Fibroblast of mammary gland (primary cell): ENCODE measurements at regions not wholly inside any gene's neighbourhood (a gene's known extent, or its start where the extent isn't known, plus 50 kb on each side); places are given as distances from the start of the nearest gene placed in this dataset.
"Not testable (repeated sequence)": the region's sequence is repeated elsewhere in the genome, so short reads cannot be mapped to it uniquely, and the experiment has no call there.

Experiments
- DNase-seq: peaks from one replicate; pipeline ENCODE4 v3.0.0-alpha.2; 2010; ENCODE audit warnings: low read depth
- H3K4me3 ChIP-seq: 2 replicates; pipeline ENCODE4 v1.5.1; 2011; ENCODE audit warnings: low read depth, mild to moderate bottlenecking, low read length, moderate library complexity; ENCODE audit not compliant: control insufficient read depth
- CTCF ChIP-seq: conservative IDR thresholded peaks from 2 replicates; pipeline ENCODE4 v1.5.1; 2011; ENCODE audit warnings: low read depth, low read length, inconsistent platforms; ENCODE audit not compliant: control insufficient read depth, insufficient read depth

DNA sequence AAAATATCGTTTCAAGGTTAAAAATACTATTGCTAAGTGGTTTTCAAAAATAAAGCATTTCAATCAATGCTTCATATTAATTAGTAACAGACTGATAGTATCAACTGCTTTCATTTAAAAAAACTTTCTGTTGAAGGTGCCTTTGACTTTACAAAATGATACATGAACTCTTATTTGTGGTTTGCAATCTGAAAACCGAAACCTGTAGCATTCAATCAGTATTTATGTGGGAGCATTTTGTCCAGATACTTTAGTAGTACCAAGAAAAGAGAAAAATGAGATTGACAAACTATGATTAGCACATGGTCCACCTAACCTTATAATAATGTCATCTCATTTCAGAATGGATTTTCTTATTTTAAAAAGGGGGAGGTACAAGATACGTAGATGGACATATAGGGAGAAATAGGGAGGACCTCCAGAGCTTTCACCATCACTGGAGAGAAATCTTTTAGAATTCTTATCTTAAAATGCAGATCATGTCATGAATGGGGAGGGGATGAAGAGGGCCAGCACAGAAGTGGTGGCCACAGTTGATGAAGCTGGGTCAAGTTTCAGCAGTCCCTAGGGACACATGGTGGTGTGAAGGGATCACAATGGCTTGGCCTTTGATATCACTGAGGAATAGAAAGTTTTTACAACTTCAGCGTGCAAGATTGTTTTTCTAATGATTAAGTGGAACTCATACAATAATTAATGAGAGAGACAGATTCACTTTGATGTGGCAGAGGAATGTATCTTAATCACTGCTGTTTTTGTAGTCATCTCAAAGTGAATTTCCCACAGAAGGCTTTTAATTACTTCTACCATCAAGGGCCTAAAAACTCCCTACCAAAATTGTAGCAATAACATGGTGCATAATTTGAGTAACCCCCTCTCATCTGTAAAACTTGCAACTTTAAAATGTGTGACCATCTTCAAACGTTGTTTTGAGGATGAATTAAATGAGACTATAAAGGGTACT lies 322.3 kb upstream of the EDIL3 start:
- H3K4me3 ChIP-seq: no peak overlapping the region
- no peak for TF ChIP-seq CTCF
- DNase-seq: no peak

- not testable (repeated sequence) for DNase-seq, H3K4me3 ChIP-seq
Observed at GRCh38 chr5:84700545-84700944, 315.9 kb upstream of the EDIL3 start.

DNA sequence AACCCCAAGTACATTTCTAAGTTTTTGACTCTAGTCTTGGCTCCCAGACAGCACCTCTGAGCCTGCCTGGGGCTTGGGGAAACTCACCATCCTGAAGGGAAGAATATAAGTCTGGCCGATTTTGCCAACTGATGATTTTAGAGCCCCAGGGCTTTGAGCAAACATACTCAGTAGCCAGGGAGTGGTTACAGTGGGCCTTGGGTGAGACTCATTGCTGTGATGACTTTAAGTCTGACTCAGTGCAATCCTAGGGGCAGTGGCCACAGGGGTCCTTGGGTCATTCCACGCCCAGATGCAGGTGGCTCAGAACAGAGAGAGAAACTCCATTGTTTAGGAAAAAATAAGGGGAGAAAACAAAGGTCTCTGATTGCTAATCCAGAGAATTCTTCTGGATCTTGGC lies 312.0 kb upstream of the EDIL3 start:
- peak; percentile 9 for DNase-seq
- TF ChIP-seq CTCF: no peak
- no peak overlapping the region for H3K4me3 ChIP-seq

DNA sequence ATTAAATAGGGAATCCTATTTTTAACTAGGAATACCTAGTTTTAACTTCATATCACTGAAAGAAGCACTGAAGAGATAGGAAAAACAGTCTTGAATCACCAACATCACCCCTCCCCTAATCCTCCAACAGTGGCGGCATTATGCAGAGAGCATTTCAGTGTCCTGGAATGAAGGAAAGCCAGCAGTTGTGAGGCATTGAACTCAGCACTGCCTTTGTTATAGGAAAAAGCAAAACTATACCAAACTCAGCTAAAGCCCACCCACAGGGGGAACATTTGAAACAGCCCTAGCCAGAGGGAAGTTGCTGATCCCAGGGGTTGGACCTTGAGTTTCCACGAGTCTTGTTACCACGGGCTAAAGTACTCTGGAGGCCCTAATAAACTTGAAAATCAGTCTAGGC lies 310.6 kb upstream of the EDIL3 start:
- no peak for TF ChIP-seq CTCF
- no peak for DNase-seq
- H3K4me3 ChIP-seq: no peak overlapping the region

DNA sequence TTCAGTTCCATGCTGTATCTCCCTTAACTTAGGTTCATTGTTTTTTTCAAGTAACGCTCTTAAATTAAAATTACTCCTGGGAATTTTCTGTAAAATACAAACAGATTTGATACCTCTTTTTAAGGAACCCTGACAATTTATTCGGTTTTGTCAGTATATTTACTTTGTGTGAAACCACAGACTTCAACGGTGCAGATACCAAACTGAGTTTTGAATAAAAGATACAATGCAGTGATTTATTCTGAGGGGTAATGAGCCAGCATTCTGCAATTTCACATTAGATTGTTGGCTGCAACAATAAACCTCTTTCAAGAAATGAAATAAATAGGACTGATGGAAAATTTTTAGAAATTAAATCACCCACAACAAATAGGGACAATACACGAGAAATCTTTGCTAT lies 308.6 kb upstream of the EDIL3 start:
- DNase-seq: no peak
- TF ChIP-seq CTCF: no peak
- no peak overlapping the region for H3K4me3 ChIP-seq

DNA sequence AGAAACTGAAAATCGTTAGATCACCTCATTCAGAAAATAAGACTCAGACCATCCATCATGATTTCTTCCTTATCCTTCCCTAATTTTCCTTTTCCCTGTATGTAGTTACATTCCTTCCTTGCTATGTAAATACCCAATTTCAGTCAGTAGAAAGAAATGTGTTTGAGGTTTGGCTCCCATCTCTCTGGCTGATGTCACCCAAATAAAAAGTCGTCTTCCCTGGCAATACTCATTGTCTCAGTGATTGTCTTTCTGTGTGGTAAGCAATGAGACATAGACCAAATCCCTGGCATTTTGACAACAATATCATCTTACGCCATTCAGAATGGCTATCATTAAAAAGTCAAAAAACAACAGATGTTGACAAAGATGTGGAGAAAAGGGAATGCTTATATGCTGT lies 303.9 kb upstream of the EDIL3 start:
- TF ChIP-seq CTCF: no peak
- H3K4me3 ChIP-seq: no peak overlapping the region
- peak; percentile 93 for DNase-seq

GRCh38 chr5:84685121-84685894 lies 300.6 kb upstream of the EDIL3 start:
- no peak for DNase-seq
- H3K4me3 ChIP-seq: no peak overlapping the region
- no peak for TF ChIP-seq CTCF
